DND-41 (cell line): ENCODE measurements at regions not wholly inside any gene's neighbourhood (a gene's known extent, or its start where the extent isn't known, plus 50 kb on each side); places are given as distances from the start of the nearest gene placed in this dataset.

Source experiments
- CTCF ChIP-seq: IDR thresholded peaks from 2 replicates; pipeline ENCODE4 v1.5.1; 2012; ENCODE audit warnings: borderline replicate concordance, low read length, moderate library complexity, mild to moderate bottlenecking; ENCODE audit not compliant: poor library complexity, severe bottlenecking; ENCODE audit errors: extremely low read depth
- EZH2 ChIP-seq: IDR thresholded peaks from 3 replicates; pipeline ENCODE4 v1.6.1; 2012; ENCODE audit warnings: borderline replicate concordance, low read depth, mild to moderate bottlenecking, moderate library complexity, low read length, inconsistent platforms; ENCODE audit not compliant: severe bottlenecking

GRCh38 chr4:4805887-4806286, 53.6 kb upstream of the MSX1 start:
- TF ChIP-seq CTCF = no peak
- no peak for TF ChIP-seq EZH2
